ENCODE measurements at regions not wholly inside any gene's neighbourhood (a gene's known extent, or its start where the extent isn't known, plus 50 kb on each side); places are given as distances from the start of the nearest gene placed in this dataset.

DNA sequence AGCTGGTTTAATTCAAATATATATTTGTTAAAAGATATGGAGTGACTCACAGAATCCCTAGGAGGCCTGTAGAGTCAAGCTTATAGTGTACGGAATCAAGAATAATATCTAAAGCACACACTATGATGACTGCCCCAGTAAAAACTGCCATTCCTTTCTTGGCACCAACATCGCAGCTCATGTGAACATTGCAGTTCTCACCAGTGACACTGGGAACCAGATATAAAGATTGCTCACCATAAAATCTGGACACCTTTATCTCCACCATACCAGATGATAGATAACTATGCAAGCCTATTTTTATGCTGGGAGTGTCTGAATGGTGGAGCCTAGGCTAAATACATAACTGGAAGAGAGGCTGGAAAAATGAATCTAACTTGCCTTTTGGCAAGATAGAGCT, 463.9 kb upstream of the TBX3 start:
- RAD21 ChIA-PET (ENCODE audit: low non-redundant PET in 1 of 2, low total read pairs in 2 of 2, uncharacterized antibody in 2 of 2, unreplicated experiment in 2 of 2) = no interaction called here
- POLR2A ChIA-PET = no interaction called here
- CTCF ChIA-PET = no interaction called here
- H3K9me2 ChIP-seq (ENCODE audit: insufficient read depth) = no peaks in the 10 kb centered on the region
- DNase-seq (ENCODE audit: low read depth, low spot score) (no peak), ATAC-seq (no peak)
- H2AFZ ChIP-seq (ENCODE audit: low read depth, low read length, poor library complexity, severe bottlenecking) = no peak overlapping the region
- no peaks in the 10 kb centered on the region for H3K27me3 ChIP-seq (ENCODE audit: insufficient read depth, low read length)
- H3K27ac ChIP-seq (ENCODE audit: low read depth, low read length) = no peak overlapping the region
- H3K4me1 ChIP-seq (ENCODE audit: control insufficient read depth in 1 of 2, insufficient read depth in 2 of 2, low read length in 2 of 2) = no peaks in the 10 kb centered on the region
- H3K9ac ChIP-seq (ENCODE audit: low read length) = no peak overlapping the region
- BruUV-seq (replicated peaks) = no TSS peak
- no peak overlapping the region for H3K4me3 ChIP-seq (replicated peaks in 1 of 2; ENCODE audit: low read depth in 1 of 2, low read length in 2 of 2)
- TF ChIP-seq YY1 (IDR thresholded peaks at IDR 0.05; ENCODE audit: extremely low read depth, insufficient replicate concordance, low read depth, low read length) (no peak), CBX3 (IDR thresholded peaks at IDR 0.05; ENCODE audit: low read depth) (no peak), ZNF274 (IDR thresholded peaks at IDR 0.05; ENCODE audit: low read depth, low read length) (no peak), EZH2phosphoT487 (IDR thresholded peaks at IDR 0.05; ENCODE audit: borderline replicate concordance) (no peak), POLR2AphosphoS5 (IDR thresholded peaks at IDR 0.05; ENCODE audit: low read depth, low read length) (no peak), MAX (IDR thresholded peaks at IDR 0.05) (no peak), POLR2A (IDR thresholded peaks at IDR 0.05; ENCODE audit: borderline replicate concordance, extremely low read depth, insufficient read depth, insufficient read length) (no peak), EZH2 (IDR thresholded peaks at IDR 0.05) (no peak), EGR1 (IDR thresholded peaks at IDR 0.05; ENCODE audit: low read depth) (no peak), CEBPB (IDR thresholded peaks at IDR 0.05; ENCODE audit: low read depth) (no peak), CTCF (IDR thresholded peaks at IDR 0.05 in 2 of 3, conservative IDR thresholded peaks at IDR 0.05 in 1 of 3; ENCODE audit: borderline replicate concordance in 1 of 3, insufficient read depth in 1 of 3, low read depth in 2 of 3, low read length in 2 of 3) (no peak), SRF (IDR thresholded peaks at IDR 0.05; ENCODE audit: low read depth) (no peak), SP1 (IDR thresholded peaks at IDR 0.05; ENCODE audit: low read depth) (no peak)
- TF ChIP-seq, protein P1, sequence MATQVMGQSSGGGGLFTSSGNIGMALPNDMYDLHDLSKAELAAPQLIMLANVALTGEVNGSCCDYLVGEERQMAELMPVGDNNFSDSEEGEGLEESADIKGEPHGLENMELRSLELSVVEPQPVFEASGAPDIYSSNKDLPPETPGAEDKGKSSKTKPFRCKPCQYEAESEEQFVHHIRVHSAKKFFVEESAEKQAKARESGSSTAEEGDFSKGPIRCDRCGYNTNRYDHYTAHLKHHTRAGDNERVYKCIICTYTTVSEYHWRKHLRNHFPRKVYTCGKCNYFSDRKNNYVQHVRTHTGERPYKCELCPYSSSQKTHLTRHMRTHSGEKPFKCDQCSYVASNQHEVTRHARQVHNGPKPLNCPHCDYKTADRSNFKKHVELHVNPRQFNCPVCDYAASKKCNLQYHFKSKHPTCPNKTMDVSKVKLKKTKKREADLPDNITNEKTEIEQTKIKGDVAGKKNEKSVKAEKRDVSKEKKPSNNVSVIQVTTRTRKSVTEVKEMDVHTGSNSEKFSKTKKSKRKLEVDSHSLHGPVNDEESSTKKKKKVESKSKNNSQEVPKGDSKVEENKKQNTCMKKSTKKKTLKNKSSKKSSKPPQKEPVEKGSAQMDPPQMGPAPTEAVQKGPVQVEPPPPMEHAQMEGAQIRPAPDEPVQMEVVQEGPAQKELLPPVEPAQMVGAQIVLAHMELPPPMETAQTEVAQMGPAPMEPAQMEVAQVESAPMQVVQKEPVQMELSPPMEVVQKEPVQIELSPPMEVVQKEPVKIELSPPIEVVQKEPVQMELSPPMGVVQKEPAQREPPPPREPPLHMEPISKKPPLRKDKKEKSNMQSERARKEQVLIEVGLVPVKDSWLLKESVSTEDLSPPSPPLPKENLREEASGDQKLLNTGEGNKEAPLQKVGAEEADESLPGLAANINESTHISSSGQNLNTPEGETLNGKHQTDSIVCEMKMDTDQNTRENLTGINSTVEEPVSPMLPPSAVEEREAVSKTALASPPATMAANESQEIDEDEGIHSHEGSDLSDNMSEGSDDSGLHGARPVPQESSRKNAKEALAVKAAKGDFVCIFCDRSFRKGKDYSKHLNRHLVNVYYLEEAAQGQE (IDR thresholded peaks at IDR 0.05; ENCODE audit: low read depth) = no peak
- intact Hi-C loops (cut with micrococcal nuclease) = no loop called here
- H4K20me1 ChIP-seq (ENCODE audit: insufficient read depth) = no peaks in the 10 kb centered on the region
- no peaks in the 10 kb centered on the region for H3K36me3 ChIP-seq (ENCODE audit: control insufficient read depth in 1 of 2, insufficient read depth in 2 of 2, low read length in 2 of 2)
- no peaks in the 10 kb centered on the region for H3K9me3 ChIP-seq (ENCODE audit: control insufficient read depth in 1 of 2, insufficient read depth in 1 of 2, low read depth in 1 of 2, low read length in 2 of 2)
- no peaks in the 10 kb centered on the region for H3K79me2 ChIP-seq (ENCODE audit: insufficient read depth, low read length)
- no peak overlapping the region for H3K4me2 ChIP-seq (ENCODE audit: low read length)

All from HCT116 (cell line).